HepG2 (cell line): ENCODE measurements at regions not wholly inside any gene's neighbourhood (a gene's known extent, or its start where the extent isn't known, plus 50 kb on each side); places are given as distances from the start of the nearest gene placed in this dataset.

Experiments used
- ATAC-seq: fragments of 200-7000 bp; cut with Tn5 transposase; 3 replicates; pipeline ENCODE4 v1.9.1; 2020; ENCODE audit warnings: mild to moderate bottlenecking, moderate library complexity
- BruUV-seq: library from RNA; stranded (reverse); fragments of 400-500 nt; replicated peaks from 2 replicates; lab custom pipeline; 2021; lab: Mats Ljungman, UMichigan
- CTCF ChIA-PET: fragments of 300-600 bp; formaldehyde crosslinking; extraction: SDS; loops from one replicate; lab custom pipeline; 2021; ENCODE audit warnings: low total read pairs, inconsistent platforms, low intra/inter-chr PET ratio; lab: Yijun Ruan, JAX
- POLR2A ChIA-PET: fragments of 350-600 bp; sonication (Branson Sonifier 250); formaldehyde crosslinking; loops from one replicate; lab custom pipeline; 2020; ENCODE audit warnings: antibody characterized with exemption, inconsistent platforms; lab: Yijun Ruan, JAX
- DNase-seq: peaks from one replicate; pipeline ENCODE4 v3.0.0-alpha.2; 2015; ENCODE audit warnings: low spot score
- FAIRE-seq: peaks from 3 replicates; lab custom pipeline; 2011; peaks lifted over from hg19 to GRCh38; lab: Jason Lieb, UNC
- H2AFZ ChIP-seq: one replicate; pipeline ENCODE4 v1.6.1; 2011; ENCODE audit warnings: low read length, inconsistent platforms
- H3K27ac ChIP-seq: fragments of 300-600 bp; 3 replicates; pipeline ENCODE4 v1.8.0; 2011; ENCODE audit warnings: mixed run types, mild to moderate bottlenecking, mixed read lengths, low read length, inconsistent platforms; ENCODE audit not compliant: insufficient read depth; ENCODE audit errors: extremely low read length
- H3K27me3 ChIP-seq, 2 experiments: fragments of 200-600 bp in 1 of 2; 2 replicates in 1 of 2; 3 replicates in 1 of 2; pipeline versions ENCODE4 v1.6.0 to v1.8.0; 2011; ENCODE audit warnings: low read length in 2 of 2, mild to moderate bottlenecking in 2 of 2, moderate library complexity in 2 of 2, inconsistent platforms in 1 of 2; ENCODE audit not compliant: insufficient read depth in 2 of 2, control insufficient read depth in 1 of 2
- H3K36me3 ChIP-seq, 2 experiments: fragments of 200-600 bp in 1 of 2; replicated peaks in 1 of 2; 2 replicates in 1 of 2; 3 replicates in 1 of 2; pipeline versions ENCODE4 v1.5.1 to v1.8.0; 2011; ENCODE audit warnings: low read length in 2 of 2, inconsistent platforms in 1 of 2; ENCODE audit not compliant: insufficient read depth in 2 of 2, control insufficient read depth in 1 of 2
- H3K4me1 ChIP-seq: 2 replicates; pipeline ENCODE4 v1.5.1; 2012; ENCODE audit warnings: low read length, inconsistent platforms; ENCODE audit not compliant: insufficient read depth
- H3K4me2 ChIP-seq: 2 replicates; pipeline ENCODE4 v1.6.0; 2011; ENCODE audit warnings: low read depth, low read length, inconsistent platforms
- H3K4me3 ChIP-seq, 3 experiments: fragments of 200-600 bp in 1 of 3; sonication (generic), shearing (Covaris generic) in 1 of 3; replicated peaks in 1 of 3; 2 replicates each; pipeline ENCODE4 v1.5.1; 2011 to 2016; ENCODE audit warnings: low read length in 3 of 3, inconsistent platforms in 2 of 3, low read depth in 2 of 3, mild to moderate bottlenecking in 2 of 3, control low read depth in 1 of 3, mixed read lengths in 1 of 3; ENCODE audit not compliant: insufficient read depth in 1 of 3
- H3K79me2 ChIP-seq: one replicate; pipeline ENCODE4 v1.6.1; 2011; ENCODE audit warnings: low read length, inconsistent platforms; ENCODE audit not compliant: insufficient read depth
- H3K9ac ChIP-seq: 2 replicates; pipeline ENCODE4 v1.6.0; 2011; ENCODE audit warnings: mild to moderate bottlenecking, low read depth, low read length, inconsistent platforms; ENCODE audit not compliant: insufficient read depth
- H3K9me3 ChIP-seq: 2 replicates; pipeline ENCODE4 v1.5.1; 2012; ENCODE audit warnings: mild to moderate bottlenecking, low read length
- H4K20me1 ChIP-seq: 2 replicates; pipeline ENCODE4 v1.6.0; 2011; ENCODE audit warnings: inconsistent platforms, mild to moderate bottlenecking, low read length, moderate library complexity; ENCODE audit not compliant: insufficient read depth
- ARID2 ChIP-seq: sonication (generic); formaldehyde crosslinking; IDR thresholded peaks from 2 replicates; pipeline ENCODE4 v1.8.1; 2022; ENCODE audit warnings: mild to moderate bottlenecking, missing genetic modification reagents, borderline replicate concordance
- ELF3 ChIP-seq: IDR thresholded peaks from 2 replicates; pipeline ENCODE4 v1.6.1; 2016; ENCODE audit warnings: missing genetic modification reagents, missing compliant biosample characterization
- GTF3A ChIP-seq: sonication (generic); formaldehyde crosslinking; conservative IDR thresholded peaks from 2 replicates; pipeline ENCODE4 v1.4.0; 2020; ENCODE audit warnings: mild to moderate bottlenecking, missing genetic modification reagents
- MBNL3 ChIP-seq: fragments of 250-450 bp; sonication (Bioruptor Pico); conservative IDR thresholded peaks from 2 replicates; pipeline ENCODE4 v1.8.0; 2022; ENCODE audit warnings: mild to moderate bottlenecking, inconsistent platforms
- MXD4 ChIP-seq: IDR thresholded peaks from 2 replicates; pipeline ENCODE4 v1.6.1; 2016; ENCODE audit warnings: mild to moderate bottlenecking, missing biosample characterization, missing genetic modification reagents
- PCBP1 ChIP-seq: fragments of 200-400 bp; formaldehyde crosslinking; IDR thresholded peaks from 2 replicates; pipeline ENCODE4 v1.6.1; 2017; ENCODE audit warnings: mild to moderate bottlenecking, low read depth, low read length, borderline replicate concordance
- YY1 ChIP-seq: IDR thresholded peaks from 2 replicates; pipeline ENCODE4 v1.6.1; 2011; ENCODE audit warnings: low read length, low read depth, moderate library complexity, mild to moderate bottlenecking; ENCODE audit not compliant: insufficient read depth, insufficient replicate concordance
- ZC3H4 ChIP-seq: sonication (generic); formaldehyde crosslinking; IDR thresholded peaks from 2 replicates; pipeline ENCODE4 v1.4.0; 2020; ENCODE audit warnings: missing genetic modification reagents, borderline replicate concordance
- ZMYM2 ChIP-seq: sonication (generic); formaldehyde crosslinking; IDR thresholded peaks from 2 replicates; pipeline ENCODE4 v1.8.0; 2022; ENCODE audit warnings: mild to moderate bottlenecking, missing genetic modification reagents
- ZNF20 ChIP-seq: sonication (generic); formaldehyde crosslinking; IDR thresholded peaks from 2 replicates; pipeline ENCODE4 v1.4.0; 2020; ENCODE audit warnings: mild to moderate bottlenecking, moderate library complexity, missing genetic modification reagents
- ZNF496 ChIP-seq: sonication (generic); formaldehyde crosslinking; IDR thresholded peaks from 2 replicates; pipeline ENCODE4 v1.8.1; 2023; ENCODE audit warnings: mild to moderate bottlenecking, moderate library complexity, missing genetic modification reagents; ENCODE audit not compliant: insufficient replicate concordance
- ZNF878 ChIP-seq: sonication (generic); formaldehyde crosslinking; IDR thresholded peaks from 2 replicates; pipeline ENCODE4 v1.8.1; 2023; ENCODE audit warnings: mild to moderate bottlenecking, missing genetic modification reagents, moderate library complexity
- WGBS: methylation state at CpG from one replicate; pipeline ENCODE4 v1.1.6; 2017; ENCODE audit warnings: low lambda C conversion rate; 5-methylcytosine and 5-hydroxymethylcytosine counted together
- in situ Hi-C: cut with HindIII; loops from 2 replicates; pipeline ENCODE4 v1.10.0; 2017; ENCODE audit warnings: low pct_unique_long_range_greater_than_20kb; ENCODE audit not compliant: extremely low pct_ligation_motif_present
- intact Hi-C: fragments of 100-400 bp; cut with micrococcal nuclease; formaldehyde crosslinking; loops from one replicate; pipeline ENCODE4 v1.10.0; 2022; ENCODE audit not compliant: unreplicated experiment
- TF ChIP-seq, protein P1 (sequence below): sonication (generic); formaldehyde crosslinking; IDR thresholded peaks from 2 replicates; pipeline ENCODE4 v1.8.0; 2022; ENCODE audit warnings: missing genetic modification reagents, low read depth, mild to moderate bottlenecking, borderline replicate concordance
- TF ChIP-seq, protein P2 (sequence below): sonication (generic); formaldehyde crosslinking; IDR thresholded peaks from 2 replicates; pipeline ENCODE4 v1.4.0; 2020; ENCODE audit warnings: low read depth, missing genetic modification reagents
- TF ChIP-seq, protein P3 (sequence below): sonication (generic); IDR thresholded peaks from 2 replicates; pipeline ENCODE4 v1.6.1; 2016; ENCODE audit warnings: low read depth, borderline replicate concordance
- TF ChIP-seq, protein P4 (sequence below): sonication (generic); formaldehyde crosslinking; IDR thresholded peaks from 2 replicates; pipeline ENCODE4 v1.4.0; 2020; ENCODE audit warnings: mild to moderate bottlenecking, missing genetic modification reagents
- TF ChIP-seq, protein P5 (sequence below): IDR thresholded peaks from 2 replicates; pipeline ENCODE4 v1.6.1; 2016; ENCODE audit warnings: control low read depth

DNA sequence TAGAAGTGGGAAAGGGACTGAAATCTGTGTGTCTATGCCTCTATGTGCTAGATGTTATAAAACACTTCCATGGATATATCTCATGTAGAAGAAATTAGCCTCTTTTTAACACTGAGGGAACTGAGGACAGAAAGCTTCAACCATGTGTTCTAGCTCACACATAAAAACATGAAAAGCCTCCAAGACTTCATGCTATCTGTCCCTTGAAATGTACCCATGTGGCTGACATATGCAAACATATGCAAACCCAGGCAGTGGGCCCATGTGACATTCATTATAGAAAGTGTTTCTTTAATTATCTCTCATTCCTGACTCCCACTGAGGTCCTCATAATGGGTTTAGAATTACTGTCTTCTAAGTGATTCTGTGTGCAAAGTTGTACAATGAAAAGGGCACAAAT, 134.7 kb upstream of the MAF start (continued):
- TF ChIP-seq, protein P1, sequence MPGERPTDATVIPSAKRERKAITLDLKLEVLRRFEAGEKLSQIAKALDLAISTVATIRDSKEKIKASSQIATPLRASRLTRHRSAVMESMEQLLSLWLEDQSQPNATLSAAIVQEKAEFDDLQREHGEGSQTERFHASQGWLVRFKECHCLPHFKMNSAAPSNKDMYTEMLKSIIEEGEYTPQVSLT = no peak
- no peak for TF ChIP-seq ZC3H4 (CRISPR knock-in tag)
- TF ChIP-seq, protein P2, sequence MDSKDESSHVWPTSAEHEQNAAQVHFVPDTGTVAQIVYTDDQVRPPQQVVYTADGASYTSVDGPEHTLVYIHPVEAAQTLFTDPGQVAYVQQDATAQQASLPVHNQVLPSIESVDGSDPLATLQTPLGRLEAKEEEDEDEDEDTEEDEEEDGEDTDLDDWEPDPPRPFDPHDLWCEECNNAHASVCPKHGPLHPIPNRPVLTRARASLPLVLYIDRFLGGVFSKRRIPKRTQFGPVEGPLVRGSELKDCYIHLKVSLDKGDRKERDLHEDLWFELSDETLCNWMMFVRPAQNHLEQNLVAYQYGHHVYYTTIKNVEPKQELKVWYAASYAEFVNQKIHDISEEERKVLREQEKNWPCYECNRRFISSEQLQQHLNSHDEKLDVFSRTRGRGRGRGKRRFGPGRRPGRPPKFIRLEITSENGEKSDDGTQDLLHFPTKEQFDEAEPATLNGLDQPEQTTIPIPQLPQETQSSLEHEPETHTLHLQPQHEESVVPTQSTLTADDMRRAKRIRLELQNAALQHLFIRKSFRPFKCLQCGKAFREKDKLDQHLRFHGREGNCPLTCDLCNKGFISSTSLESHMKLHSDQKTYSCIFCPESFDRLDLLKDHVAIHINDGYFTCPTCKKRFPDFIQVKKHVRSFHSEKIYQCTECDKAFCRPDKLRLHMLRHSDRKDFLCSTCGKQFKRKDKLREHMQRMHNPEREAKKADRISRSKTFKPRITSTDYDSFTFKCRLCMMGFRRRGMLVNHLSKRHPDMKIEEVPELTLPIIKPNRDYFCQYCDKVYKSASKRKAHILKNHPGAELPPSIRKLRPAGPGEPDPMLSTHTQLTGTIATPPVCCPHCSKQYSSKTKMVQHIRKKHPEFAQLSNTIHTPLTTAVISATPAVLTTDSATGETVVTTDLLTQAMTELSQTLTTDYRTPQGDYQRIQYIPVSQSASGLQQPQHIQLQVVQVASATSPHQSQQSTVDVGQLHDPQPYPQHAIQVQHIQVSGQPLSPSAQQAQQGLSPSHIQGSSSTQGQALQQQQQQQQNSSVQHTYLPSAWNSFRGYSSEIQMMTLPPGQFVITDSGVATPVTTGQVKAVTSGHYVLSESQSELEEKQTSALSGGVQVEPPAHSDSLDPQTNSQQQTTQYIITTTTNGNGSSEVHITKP (CRISPR knock-in tag) = no peak
- TF ChIP-seq, protein P3, sequence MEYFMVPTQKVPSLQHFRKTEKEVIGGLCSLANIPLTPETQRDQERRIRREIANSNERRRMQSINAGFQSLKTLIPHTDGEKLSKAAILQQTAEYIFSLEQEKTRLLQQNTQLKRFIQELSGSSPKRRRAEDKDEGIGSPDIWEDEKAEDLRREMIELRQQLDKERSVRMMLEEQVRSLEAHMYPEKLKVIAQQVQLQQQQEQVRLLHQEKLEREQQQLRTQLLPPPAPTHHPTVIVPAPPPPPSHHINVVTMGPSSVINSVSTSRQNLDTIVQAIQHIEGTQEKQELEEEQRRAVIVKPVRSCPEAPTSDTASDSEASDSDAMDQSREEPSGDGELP = no peak
- TF ChIP-seq GTF3A (CRISPR knock-in tag) = no peak
- TF ChIP-seq ZNF20 (CRISPR knock-in tag) = no peak

DNA sequence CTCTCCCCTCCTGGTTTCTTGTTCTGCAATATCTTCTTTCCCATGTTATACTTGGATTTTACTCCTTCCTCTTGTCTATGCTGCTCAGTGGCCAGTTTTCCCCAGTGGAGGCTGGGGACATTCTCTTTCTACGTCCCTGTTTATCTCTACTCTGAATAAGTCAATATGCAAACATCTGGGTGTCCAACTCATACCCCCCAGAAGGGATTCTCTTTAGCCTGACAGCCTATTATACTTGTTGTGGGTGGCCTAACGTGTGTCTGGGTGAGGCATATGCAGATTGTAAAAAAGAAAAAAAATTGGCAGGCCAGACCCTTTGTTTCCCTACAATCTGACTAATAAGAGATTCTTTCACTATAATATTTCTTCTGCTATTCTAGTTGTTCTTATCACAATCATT, 134.2 kb upstream of the MAF start:
- H3K27ac ChIP-seq = no peak overlapping the region
- ChIA-PET CTCF (no interaction called here), POLR2A (no interaction called here)
- in situ Hi-C loops (no loop called here), intact Hi-C loops (no loop called here)
- FAIRE-seq = no peak
- no peaks in the 10 kb centered on the region for H3K36me3 ChIP-seq
- H3K4me1 ChIP-seq = peaks cover 1% of the 10 kb centered on the region; the same call in 1 of the 2 replicates
- BruUV-seq = no TSS peak
- H3K79me2 ChIP-seq = no peaks in the 10 kb centered on the region
- no peak for ATAC-seq
- H3K9me3 ChIP-seq = peaks cover 10% of the 10 kb centered on the region; the same call in 1 of the 2 replicates
- TF ChIP-seq MXD4 (CRISPR knock-in tag) = no peak
- TF ChIP-seq ARID2 = no peak
- TF ChIP-seq ZNF878 (CRISPR knock-in tag) = no peak
- TF ChIP-seq ZNF496 = no peak
- TF ChIP-seq ELF3 = no peak
- TF ChIP-seq PCBP1 = no peak
- TF ChIP-seq, protein P4, sequence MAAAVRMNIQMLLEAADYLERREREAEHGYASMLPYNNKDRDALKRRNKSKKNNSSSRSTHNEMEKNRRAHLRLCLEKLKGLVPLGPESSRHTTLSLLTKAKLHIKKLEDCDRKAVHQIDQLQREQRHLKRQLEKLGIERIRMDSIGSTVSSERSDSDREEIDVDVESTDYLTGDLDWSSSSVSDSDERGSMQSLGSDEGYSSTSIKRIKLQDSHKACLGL (CRISPR knock-in tag) = no peak
- TF ChIP-seq, protein P5, sequence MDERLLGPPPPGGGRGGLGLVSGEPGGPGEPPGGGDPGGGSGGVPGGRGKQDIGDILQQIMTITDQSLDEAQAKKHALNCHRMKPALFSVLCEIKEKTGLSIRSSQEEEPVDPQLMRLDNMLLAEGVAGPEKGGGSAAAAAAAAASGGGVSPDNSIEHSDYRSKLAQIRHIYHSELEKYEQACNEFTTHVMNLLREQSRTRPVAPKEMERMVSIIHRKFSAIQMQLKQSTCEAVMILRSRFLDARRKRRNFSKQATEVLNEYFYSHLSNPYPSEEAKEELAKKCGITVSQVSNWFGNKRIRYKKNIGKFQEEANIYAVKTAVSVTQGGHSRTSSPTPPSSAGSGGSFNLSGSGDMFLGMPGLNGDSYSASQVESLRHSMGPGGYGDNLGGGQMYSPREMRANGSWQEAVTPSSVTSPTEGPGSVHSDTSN (CRISPR knock-in tag) = no peak
- no peak for TF ChIP-seq MBNL3 (CRISPR knock-in tag)
- no peak for TF ChIP-seq ZMYM2 (CRISPR knock-in tag)
- no peak for TF ChIP-seq YY1
- 13% methylated on average over 2 of the region's 2 CpGs for WGBS
- no peak overlapping the region for H3K9ac ChIP-seq
- H3K27me3 ChIP-seq = no peaks in the 10 kb centered on the region
- H2AFZ ChIP-seq = no peak overlapping the region
- no peak for DNase-seq
- H3K4me3 ChIP-seq = no peak overlapping the region
- no peaks in the 10 kb centered on the region for H4K20me1 ChIP-seq
- H3K4me2 ChIP-seq = no peak overlapping the region
